ENCODE measurements at regions not wholly inside any gene's neighbourhood (a gene's known extent, or its start where the extent isn't known, plus 50 kb on each side); places are given as distances from the start of the nearest gene placed in this dataset.
"Not testable (repeated sequence)": the region's sequence is repeated elsewhere in the genome, so short reads cannot be mapped to it uniquely, and the experiment has no call there.

DNA sequence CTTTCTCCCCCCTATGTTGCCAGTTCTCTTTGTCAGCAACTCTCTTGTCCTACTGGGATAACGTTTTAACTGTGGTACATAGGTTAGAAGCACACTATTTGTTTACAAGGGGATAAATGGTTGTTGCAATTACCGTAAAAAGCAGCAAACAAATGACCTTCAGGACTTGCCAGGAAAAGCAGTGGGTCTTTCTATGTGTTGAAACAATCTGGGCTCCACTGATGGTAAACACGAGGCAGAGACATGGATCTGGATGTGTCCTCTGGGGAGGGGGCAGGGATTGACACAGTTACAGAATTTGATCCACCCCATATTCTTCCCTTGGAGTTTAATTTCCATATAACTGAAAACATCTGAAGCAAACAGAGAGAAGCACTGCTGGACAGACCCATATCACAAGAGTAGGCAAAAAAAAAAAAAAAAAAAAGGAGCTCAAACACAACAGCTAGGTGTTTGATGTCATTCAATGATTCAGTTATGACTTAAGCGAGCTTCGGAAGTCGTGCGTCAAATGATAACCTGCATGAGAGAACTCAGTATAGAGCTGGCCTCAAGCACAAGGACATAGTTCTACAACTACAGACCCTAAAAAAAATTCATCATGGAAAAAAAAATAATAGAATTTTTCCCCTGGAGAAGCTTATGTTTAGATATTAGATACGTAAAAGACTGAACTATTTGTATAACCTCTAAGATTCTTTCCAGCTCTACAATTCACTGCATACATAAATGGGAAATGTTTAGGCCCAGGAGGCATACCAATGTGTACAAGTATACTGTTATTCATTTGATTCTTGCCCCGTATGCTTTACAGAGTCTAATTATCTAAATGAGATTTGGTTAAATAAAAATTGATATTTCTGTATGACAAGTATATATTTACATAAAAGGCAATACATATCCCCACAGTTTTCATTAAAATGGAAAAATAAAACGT, 127.7 kb downstream of the ALDH8A1 start:
- DNase-seq, result no peak

DNA sequence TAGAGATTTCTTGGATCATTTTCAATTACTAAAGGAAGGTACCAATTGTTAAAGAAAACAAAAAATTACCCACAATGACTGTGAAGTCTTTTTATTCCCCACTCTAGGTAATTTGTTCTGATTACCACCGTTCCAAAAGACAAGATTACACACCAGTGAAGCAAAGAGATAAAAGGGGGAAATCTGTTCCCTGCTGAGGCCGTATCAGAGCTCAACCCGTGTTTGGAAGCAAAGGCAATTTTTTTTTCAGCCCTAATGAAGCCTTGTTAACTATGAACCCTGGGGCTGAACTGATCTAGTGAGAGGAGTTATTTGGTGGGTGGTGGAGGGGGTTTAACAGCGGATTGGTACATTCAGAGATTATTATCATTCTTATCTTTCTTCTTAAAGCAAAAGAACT, 128.5 kb downstream of the ALDH8A1 start:
- DNase-seq, result no peak

DNA sequence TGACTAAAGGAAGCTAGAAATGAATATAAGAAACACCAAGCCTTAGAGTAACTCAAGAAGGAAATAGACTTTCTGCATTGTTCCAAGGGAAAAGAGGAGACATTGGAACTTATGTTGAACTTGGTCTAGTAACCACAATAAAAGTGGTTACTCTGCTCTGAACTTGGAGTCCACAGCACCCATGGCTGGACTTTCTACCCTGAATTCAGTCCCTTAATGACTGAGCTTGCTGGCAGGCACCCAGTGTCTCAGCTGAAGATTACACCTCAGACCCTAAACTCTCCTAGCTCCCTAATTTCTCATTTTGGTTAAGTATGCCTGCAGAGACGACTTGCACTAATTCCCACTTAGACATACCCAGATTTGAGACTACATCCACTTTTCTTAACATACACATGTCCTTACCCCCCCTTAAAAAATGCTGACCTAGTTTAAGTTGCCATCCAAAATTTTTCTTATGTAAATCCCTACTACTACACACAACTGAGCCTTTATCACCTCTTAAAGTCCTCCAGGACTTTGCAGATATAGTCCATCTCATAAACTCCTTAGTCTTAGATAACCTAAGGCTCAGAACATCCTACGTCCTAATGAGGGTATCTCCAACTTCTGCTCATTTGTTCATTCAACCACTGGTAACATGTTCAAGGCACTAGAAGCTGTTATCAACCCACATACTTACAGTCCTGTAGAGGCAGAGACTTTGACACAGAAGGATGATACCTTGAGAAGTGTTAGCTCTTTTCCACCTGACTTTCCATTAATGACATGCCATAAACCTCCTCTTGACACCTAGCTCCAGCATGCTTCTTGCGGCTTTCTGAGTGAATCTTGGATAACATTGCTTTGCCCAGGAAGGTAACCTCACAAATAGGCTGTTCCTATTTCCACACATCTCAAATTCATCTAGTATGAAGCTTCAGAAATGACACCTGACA, 129.8 kb downstream of the ALDH8A1 start:
- no peak for DNase-seq

DNA sequence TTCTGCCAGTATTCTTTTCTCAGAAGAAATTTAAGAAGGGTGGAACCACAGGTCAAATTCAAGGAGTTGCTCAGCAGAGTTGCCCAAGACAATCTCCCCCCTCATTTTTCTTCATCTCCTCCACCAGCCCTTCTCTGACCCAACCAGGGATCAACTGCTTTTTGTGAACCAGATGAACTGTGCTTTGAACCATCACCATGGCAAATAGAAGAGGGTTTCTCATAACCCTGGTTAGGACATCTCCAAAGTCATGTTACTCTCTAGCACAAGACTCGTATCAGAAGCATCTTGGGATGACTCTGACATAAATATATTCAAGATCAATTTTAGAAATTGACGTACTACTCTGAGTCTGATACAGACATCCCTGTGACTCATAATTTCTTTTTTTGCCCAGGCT, 130.7 kb downstream of the ALDH8A1 start:
- no peak for DNase-seq

DNA sequence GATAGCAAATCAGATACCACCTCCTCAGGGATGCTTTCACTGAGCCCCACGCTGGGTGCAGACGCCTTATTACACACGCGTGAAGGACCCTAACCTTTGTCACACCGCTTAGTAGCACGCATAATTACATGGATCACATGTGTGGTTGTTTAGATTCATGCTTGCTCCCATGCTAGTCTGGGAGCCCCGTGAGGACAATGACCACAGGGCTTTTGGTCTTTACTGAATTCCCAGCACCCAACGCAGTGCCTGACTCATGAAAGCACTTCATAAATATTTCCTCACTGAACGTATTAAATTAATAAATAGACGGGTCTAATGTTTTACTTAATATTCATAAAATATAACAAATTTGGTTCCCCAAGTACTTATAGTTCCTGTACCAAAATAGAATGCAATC, 132.5 kb downstream of the ALDH8A1 start:
- no peak for DNase-seq

DNA sequence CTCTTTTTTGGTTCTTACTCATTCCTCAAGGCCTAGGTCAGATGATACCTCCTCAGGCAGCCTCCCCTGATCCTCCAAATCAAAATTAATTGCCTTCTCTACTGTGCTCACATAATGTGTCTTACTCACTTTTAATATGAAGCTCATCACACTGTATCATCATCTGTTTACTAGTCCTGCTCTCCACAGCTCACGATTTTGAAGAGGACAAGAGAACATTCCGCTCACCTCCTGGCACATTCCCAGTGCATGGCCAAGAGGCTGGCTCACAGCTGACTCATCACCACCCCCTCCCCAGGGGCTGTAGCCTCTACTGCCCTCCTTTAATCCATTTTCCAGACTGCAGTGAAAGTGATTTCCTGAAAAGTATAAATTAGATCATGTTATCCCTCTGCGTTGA, 133.1 kb downstream of the ALDH8A1 start:
- DNase-seq, result no peak

DNA sequence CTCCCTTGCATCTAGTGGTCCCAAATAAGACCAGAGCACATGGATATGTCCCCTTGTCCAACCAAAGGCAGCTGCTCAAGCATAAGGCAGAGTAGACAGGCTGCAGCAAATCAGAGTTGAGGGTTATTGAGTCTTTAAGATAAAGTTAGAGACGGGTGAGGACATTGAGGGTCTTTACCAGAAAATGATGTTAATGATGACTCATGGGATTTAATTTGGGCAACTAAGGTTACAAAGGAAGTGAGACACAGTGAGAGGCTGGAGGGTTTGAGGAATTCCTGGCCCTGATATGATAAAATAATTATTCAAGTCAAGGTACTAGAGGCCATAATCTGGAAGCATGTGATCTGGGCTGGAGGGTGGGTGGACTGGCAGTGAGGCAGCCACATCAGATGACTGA, 133.6 kb downstream of the ALDH8A1 start:
- DNase-seq, result no peak

DNA sequence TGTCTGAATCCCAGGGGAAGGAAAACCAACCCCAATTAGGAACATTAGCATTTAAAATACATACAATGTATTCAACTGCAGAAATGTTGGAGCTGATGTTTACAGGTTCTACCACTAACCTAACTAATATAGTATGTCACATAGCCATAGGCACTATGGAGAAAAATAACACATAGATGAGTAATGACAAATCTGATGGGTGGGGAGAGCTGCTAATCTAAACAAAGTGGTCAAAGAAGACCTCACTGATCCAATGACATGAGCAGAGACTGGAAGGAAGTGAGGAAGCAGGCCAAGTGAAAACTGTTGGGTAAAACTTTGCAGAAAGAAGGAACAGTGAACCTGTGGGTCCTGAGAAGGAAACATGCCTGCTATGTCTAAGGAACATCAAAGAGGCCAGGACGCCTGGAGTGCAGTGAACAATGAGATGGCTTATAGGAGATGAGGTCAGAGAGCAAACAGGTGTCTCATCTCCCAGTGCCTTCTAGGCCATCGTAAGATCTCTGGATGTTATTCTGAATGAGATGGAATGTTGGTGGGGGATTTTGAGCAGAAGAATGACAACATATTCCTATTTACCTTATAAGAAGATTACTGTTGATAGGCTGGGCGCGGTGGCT, 135.7 kb downstream of the ALDH8A1 start:
- DNase-seq, result no peak

DNA sequence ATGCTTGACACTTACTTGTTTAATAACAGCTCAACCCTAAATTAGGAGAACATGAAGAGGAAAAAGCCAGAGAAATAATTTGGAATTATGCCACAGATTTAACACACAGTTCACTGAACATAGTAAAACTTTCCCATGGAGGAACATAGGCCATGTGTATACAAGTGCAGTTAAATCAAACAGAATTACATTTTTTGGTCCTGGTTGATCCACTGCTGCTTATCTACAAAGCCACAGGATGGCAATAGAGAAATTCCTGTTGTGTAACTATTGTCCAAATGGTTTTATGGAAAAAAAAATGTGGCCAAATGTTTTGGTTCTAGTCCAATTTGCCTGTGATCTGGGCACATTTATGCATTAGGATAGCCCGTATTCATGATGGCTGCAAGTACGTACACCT, 136.8 kb downstream of the ALDH8A1 start:
- no peak for DNase-seq

DNA sequence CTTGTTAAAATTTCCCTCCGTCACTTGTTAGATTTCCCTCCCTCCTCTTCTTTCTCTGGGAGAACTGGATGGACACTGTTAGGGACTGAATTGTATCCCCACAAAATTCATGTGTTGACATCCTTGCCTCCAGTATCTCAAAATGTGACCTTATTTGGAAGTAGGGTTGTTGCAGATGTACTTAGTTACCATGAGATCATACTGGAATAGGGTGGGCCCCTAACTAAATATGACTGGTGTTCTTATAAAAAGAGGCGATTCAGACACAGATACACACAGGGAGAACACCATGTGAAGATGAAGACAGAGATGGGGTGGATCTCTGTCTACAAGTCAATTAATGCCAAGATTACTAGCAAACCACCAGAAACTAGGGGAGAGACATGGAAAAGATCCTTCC, 139.5 kb downstream of the ALDH8A1 start:
- DNase-seq, result no peak

DNA sequence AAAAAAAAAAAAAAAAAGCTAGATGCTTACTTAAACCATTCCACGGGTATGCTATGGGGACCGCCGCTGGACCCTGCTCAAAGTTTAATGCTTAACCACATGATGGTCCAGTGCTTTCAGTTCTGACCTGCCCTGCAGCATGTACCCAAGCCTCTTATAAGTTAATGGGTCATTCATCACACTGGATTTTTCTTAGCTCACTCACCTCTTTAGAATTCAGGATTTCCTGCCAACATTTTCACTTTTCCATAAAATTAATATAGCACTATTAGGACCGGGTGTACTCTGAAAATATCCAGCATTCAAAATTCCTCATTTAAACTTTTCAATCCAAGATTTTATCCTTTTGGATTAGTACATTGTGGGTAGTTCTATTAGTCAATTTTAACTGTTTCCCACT, 140.8 kb downstream of the ALDH8A1 start:
- DNase-seq, result no peak

DNA sequence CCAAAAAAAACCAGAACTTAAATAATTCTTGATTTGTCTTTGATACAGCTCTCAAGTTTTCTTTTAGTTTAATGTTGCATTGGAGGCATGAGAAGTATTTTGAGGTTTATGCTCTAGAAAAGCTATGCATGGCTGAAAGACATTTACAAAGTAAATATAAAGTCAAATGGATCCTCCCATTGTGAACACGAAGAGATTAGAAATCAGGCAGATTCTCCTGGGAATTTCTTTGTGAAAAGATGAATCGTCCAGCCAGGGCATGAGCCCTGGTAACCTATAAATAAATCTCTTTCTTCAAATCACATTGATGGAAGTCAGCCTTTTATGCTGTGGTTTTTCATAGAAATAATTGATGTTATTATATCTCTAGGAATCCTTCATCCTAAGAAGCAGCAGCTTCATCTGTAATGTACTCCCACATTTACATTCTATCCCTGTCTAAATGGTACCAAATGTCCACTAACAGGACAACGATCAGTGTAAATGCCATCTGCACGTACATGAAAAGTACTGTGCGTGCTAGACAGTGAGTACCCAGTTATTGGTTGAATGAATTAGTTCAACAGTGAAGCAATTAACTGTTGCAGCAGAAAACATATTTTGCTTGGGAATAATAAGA, 143.6 kb downstream of the ALDH8A1 start:
- no peak for DNase-seq

DNA sequence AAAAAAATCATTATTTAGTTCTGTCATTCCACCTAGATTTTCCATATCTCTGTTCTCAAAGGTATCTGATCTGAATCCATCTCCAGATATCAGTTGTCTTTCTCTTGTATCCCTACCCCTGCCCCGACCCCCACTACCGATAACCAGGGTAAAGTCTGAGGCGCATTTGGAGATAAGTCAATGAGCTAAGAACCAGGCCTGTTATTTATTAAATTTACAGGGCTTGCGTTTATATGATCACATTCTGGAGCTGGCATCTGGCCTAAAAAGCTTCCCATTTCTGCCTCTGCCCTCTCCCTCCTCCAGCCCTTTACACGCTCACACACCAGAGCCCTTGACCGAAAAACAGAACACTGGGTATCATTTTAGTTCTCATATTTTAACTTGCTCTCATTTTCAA, 144.7 kb downstream of the ALDH8A1 start:
- DNase-seq, result no peak

DNA sequence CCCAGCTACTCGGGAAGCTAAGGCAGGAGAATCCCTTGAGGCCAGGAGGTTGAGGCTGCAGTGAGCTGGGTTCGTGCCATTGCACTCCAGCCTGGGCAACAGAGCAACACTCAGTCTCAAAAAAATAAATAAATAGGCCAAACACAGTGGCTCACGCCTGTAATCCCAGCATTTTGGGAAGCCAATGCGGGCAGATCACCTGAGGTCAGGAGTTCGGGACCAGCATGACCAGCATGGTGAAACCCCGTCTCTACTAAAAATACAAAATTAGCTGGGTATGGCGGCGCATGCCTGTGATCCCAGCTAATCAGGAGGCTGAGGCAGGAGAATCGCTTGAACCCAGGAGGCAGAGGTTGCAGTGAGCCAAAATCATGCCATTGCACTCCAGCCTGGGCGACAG, 145.6 kb downstream of the ALDH8A1 start:
- not testable (repeated sequence) for DNase-seq

DNA sequence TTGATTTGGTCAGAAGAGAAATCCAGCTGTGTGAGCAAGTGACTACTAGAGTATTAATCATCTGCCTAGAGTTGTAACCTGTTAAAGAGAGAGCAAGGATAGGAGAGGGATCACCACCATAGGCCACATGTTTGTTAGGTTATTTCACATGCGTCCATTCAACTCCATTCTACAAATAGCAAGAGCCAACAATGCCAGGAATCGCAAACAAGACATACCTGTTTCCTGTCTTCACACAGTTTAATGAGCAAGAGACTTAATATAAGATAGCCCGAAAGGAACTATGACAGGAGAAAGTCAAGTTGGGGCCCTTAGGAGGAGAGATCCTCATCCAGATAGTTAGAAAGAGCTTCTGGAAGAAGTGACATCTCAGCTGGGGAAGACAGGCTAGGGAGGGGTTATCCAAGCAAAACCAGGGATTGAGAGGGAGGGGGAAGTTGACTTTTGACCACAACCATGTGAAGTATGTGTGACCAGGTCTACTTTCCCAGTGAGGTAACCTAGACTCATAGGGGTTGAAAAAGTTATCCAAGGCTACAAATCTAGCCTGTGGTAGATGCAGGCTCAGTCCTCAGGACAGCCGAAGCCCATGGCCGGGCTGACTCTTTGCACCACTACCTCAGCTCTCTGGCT, 147.4 kb downstream of the ALDH8A1 start:
- no peak for DNase-seq

DNA sequence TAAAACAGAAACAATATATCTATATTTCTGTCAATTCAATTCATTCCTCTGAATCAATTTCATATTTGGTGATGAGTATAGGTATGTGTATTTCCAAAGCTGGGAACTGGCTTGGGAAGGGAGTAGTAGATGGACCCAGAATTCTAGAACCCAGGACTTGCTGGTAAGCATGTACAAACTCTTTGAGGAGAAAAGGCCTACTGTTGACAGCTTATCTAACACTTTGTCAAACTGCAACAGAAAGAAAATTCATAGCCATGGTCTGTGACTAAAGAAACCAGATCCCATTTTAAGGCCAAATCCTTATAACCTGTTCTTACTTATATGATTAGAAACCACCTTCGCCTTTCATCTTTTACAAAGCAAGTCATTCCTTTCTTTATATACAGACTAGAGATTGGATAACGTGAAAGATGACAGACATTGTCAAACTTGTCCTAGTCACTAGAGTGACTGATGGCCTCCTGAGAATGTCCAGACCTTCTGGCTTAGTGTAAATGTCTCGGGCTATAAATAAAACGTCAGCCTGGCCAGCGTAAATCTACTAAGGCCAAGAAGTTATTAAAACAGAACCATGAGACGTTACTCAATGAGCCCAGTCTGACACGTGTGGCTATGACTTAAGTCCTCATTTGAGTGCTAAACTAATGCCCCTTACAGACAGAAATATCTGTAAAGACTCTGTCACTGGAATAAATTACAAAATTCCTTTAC, 152.3 kb downstream of the ALDH8A1 start:
- DNase-seq, result no peak

DNA sequence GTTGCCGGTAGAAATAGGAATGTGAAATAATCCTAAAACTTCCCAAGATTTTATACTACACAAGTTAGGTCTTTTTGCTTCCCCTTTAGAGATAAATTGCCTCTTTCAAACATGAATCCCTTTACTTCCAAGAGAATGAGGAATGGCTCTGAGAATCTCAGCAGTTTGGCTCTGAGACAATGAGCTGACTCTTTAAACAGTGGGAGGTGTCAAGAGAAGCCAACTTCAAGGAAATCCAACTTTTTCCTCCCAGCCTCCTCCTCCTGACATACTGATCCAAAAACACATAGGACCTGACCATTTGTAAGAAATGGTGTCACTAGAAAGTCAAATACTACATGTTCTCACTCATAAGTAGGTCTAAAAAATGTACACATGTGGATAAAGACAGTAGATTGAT, 154.2 kb downstream of the ALDH8A1 start:
- no peak for DNase-seq

DNA sequence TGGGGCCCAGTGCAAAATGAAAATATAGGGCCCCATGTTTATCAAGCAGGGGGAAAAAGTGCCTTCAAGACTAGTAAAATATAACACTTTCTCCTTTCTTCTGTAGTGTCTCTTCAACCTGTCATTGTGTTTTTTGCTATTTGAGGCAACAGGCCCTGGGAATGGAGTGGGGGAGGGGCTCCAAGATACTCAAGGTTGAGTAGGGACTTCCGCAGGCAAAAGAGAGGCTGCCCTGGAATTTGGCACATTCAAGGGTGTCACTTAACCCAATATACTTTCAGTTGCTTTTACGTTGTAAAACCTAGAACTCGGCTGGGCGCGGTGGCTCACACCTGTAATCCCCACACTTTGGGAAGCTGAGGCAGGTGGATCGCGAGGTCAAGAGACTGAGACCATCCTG, 154.9 kb downstream of the ALDH8A1 start:
- no peak for DNase-seq

DNA sequence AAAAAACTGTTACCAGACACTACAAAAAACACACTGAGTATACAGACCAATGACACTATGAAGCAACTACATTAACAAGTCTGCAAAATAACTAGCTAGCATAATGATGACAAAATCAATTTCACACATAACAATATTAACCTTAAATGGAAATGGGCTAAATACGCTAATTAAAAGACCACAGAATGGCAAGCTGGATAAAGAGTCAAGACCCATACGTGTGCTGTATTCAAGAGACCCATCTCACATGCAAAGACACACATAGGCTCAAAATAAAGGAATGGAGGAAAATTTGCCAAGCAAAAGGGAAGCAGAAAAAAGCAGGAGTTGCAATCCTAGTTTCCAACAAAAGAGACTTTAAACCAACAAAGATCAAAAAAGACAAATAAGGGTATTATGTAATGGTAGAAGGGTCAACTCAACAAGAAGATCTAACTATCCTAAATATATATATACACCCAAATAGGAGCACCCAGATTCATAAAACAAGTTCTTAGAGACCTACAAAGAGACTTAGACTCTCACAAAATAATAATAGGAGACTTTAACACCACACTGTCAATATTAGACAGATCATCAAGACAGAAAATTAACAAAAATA, 158.6 kb downstream of the ALDH8A1 start:
- not testable (repeated sequence) for DNase-seq

DNA sequence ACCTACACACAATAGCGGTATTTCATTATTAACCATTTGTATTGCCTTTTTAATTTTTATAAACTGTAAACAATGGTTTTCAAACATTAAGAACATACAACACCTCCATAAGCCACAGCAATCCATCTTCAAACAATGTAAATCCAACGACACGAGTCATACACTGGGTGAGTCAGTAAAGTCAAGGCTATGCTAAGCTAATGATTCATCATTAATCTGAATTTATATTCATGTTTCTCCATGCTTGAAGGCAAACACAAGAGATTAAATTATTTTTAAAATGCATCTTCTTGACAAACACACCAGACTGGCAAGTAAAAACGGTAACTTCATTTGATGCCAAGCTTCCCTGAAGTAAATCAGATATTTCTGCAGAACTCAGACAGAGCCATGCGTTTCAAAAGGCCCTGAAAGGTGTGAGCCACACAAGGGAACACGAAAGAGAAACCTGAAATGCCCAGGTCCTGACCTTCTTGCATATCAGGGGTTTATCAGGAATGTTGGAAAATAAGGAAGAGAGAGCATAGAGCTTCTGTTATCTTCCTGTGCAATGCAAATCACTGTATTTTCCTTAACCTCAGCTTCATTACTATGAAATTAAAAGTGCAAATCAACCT, 162.5 kb downstream of the ALDH8A1 start:
- no peak for DNase-seq

DNA sequence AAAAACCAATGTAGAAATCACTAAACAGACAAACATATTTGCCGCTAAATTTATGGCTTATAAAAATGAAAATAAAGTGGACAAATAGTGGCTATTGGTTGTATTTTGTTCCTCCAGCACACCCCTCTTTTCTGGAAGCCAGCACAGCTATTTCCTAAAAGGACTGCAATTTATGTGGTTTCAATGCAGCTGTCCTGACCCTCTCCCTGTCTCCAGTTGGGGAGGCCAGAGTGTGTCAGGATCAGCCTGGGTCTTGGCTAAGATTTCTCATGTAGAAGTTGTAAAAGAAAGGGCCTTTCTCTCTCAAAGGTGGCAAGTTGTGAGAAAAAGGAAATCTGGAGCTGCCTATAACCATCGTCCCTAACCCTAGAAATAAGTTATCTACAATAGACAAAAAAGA, 165.6 kb downstream of the ALDH8A1 start:
- DNase-seq, result no peak

All from RPMI8226 (cell line).